Limb (tissue), 2 donors: ENCODE measurements at regions not wholly inside any gene's neighbourhood (a gene's known extent, or its start where the extent isn't known, plus 50 kb on each side); places are given as distances from the start of the nearest gene placed in this dataset.
A peak's percentile ranks its signal among the peaks of the same experiment; 100 is the strongest.

Experiments used
- DNase-seq, 2 donors: peaks; one replicate each; pipeline ENCODE4 v3.0.0-alpha.2; 2016; ENCODE audit errors: extremely low spot score in 2 of 2

GRCh38 chr1:209213989-209214388 lies 369.5 kb upstream of the CAMK1G start:
- DNase-seq = no peak

GRCh38 chr1:209215826-209216225 lies 367.7 kb upstream of the CAMK1G start:
- no peak for DNase-seq

DNA sequence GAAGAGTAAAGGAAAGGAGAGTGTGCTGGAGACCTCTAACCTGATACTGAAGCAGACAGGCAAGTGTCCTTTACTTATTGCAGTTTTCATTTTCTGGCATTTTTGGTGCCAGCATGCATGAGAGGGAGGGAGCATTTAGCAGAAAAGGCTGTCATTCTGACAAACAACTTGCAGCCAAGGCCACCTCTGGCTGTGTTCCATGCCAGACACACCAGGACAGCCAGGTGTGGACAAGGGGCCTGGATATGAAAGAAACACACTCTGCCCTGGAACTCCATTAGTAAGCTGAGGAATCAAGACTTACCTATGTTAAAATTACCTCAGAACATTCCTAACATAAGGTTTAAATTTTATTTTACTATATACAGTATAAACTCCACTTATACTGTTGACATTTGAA lies 365.4 kb upstream of the CAMK1G start:
- no peak for DNase-seq

GRCh38 chr1:209218981-209219380 lies 364.5 kb upstream of the CAMK1G start:
- DNase-seq = no peak

DNA sequence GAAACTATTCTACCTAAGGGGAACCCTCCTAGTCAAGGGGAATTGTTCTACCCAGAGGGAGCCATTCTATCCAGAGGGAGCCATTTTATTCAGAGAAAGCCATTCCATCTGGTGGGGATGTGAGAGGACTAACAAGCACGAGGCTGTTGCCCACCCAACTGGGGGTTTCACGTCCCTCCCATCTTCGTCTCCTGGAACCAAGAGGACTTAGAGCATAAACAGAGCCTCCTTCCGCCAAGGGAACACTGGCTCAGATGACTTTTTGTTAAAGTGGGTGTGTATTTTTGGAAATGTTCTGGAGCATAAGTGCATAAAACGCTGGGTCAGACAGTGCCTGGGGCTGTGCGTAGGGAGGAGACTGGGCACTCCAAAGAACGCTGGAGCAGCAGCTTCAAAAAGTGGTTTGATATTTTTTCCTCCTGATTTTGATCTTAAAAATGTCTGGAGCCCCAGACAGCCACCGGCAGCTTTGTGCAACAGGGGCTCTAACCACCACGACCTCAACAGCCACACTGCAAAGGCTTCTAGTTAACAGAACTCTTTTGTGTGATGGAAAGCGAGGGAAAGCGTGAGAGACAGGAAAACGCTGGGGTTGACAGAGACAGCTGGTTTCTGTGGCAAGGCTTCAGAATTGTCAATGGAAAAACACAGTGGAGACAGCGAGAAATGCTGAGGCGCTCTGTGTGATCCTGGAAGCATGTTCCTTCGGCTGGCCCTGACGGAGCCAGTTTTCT lies 363.6 kb upstream of the CAMK1G start:
- DNase-seq = peak in 1 of 2 donors; percentile 12

DNA sequence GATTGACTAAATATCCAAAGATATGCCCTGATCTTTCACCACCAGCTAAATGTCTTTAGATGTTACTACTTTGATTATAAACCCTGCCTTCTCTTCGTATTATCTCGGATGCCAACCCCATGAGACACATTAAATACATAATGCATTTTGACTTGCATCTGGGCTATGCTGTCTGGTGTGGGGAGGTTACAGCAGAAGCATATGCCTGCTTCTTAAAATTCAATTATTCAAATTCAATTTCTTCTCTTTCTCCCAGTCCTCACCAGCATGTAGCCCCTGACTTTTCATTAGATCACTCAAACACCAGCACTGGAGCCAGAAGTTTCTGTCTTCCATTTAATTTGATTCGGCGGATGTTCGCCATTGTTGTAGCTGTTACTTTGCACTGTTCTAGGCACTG lies 360.7 kb upstream of the CAMK1G start:
- DNase-seq = no peak

GRCh38 chr1:209223791-209224190 lies 359.7 kb upstream of the CAMK1G start:
- no peak for DNase-seq

GRCh38 chr1:209224886-209225285 lies 358.6 kb upstream of the CAMK1G start:
- DNase-seq = no peak

- no peak for DNase-seq
Observed at GRCh38 chr1:209227171-209227570, 356.3 kb upstream of the CAMK1G start.

GRCh38 chr1:209227941-209228340 lies 355.6 kb upstream of the CAMK1G start:
- no peak for DNase-seq

DNA sequence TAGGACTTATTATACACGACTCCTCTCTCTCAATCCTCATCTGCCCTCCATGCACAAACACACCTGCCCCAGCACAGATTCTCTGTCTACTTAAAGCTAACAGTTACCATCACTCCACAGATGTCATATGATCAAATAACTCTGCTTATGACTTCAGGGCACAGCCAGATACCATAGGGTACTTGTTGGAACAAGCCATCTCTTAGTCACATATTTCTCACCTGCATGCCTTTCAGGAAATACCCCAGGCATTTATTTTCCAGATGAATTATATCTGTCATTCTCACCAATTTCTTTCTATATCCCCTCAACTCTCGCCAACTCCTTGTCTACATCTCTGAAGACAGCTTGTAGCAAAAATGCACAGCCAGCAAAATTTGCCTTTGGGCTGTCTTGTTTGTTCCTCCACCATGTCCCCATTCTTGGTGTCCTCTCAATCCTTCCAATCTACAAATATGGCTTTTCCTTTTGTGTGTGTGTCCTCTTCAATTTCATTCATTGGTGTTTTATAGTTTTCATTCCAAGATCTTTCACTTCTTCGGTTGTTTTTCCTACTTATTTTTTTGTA lies 353.9 kb upstream of the CAMK1G start:
- no peak for DNase-seq

DNA sequence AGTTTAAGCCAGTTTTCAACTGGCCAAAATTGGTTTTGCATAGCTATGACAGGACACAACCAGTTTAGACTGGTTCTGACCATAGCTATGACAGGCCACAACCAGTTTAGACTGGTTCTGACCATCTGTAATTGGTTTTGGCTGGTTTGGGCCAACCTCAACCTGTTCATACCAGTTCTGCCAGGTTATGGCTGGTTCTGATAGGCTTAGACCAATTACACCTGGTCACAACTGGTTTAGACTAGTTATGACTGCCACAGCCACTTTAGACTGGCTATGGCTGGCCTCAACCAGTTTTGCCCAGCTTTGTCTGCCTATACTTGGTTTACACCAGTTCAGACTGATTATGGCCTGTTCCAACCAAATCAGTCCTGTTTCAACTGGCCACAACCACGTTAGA lies 353.2 kb upstream of the CAMK1G start:
- DNase-seq = no peak

DNA sequence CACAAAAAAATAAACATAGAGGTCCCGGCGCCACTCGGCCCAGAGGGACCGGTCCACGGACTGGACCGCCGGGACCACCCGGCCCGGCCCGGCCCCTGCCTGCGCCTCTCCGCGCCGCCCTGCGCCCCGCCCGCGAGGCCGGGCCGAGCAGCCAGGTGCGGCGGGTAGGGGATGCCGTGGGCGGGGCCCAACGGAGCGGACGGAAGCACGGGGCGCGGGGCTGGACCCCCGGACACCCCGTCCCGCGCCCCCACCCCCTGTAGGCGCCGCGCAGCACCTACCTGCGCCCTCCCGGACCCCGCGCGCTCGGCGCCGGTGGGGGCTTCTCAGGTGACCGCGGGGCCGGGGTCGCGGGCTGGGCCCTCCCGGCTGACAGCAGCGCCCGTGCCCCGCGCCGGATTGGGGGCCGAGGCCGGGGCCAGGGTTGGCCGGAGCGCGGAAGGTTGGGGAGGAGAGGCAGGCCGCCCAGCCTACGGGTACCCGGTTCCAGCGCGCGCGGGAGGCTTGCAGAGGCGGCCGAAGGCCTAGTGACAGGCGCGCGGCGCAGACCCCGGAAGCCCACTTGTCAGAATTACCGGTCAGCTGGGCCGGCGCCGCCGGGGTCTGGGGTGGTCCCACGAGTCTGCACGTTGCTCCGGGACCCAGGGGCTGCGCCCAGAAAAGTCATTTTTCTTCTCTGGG lies 351.9 kb upstream of the CAMK1G start:
- no peak for DNase-seq

GRCh38 chr1:209232197-209232596 lies 351.3 kb upstream of the CAMK1G start:
- DNase-seq = no peak

GRCh38 chr1:209232759-209233158 lies 350.8 kb upstream of the CAMK1G start:
- DNase-seq = no peak

- DNase-seq = no peak
Observed at GRCh38 chr1:209235166-209235565, 348.3 kb upstream of the CAMK1G start.

GRCh38 chr1:209238356-209238755 lies 345.2 kb upstream of the CAMK1G start:
- DNase-seq = no peak

DNA sequence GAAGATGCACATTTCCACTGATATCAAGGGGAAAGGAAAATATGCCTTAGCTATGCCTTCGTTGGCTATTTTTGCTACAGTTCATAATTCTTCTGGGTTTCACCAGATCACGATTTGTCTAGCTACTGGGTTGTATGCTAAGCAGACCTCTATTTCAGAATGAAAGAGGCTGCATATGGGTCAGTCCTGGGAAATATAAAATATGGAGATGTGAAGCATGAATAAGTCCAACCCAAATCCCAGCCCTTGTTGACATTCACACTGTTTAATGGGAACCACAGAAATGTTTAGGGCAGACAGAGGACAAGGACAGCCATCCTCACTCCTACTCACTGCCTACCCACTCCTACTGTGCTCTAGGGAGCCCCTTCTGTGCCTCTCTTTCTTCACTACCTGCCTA lies 343.2 kb upstream of the CAMK1G start:
- no peak for DNase-seq

DNA sequence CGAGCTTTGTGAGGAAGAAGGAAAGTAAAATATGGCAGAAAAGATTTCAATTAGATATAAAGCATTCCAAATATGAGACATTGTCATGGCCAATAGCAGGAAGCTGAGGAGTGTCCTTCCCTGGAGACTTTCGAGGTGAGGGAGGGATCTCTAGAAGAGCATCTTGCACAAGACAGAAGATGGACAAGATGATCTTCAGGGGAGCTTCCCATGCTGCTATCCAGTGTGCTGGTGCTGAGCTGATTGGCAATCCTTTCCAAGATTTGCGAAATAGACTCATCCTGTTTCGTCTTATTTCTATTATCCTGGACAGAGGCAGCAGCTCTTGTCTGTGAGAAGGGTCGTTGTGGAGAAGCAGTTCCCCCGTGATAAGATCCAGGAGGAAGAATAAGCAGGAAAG lies 342.0 kb upstream of the CAMK1G start:
- no peak for DNase-seq

DNA sequence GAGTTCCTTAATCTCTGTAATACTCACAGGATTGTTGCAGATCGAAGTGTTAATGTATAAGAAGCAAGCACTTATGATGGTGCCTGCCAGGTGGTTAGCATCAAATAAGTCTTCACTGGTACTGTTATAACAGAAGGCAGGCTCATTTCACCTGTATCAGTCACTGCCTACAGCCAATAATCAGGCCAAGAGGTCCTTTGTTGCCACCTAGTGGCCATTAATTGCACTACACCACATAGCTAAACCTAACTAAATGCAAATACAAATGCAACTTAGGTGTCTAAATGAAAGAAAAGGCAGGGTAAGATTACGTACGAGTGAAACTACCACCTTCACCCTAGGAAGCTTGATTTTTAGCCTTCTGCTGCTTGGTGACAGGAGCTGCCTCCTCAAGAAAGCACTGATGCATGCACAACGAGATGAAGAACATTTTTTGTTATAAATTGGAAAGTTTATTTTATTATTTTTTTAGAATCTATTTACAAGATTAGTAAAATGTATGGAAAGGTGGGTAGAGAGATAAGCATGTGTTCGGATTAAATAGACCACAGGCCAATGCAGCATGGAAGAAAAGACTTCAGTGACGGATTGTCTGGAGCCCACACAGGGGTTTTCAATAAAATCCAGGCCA lies 334.8 kb upstream of the CAMK1G start:
- DNase-seq = peak; percentile 56 to 73

DNA sequence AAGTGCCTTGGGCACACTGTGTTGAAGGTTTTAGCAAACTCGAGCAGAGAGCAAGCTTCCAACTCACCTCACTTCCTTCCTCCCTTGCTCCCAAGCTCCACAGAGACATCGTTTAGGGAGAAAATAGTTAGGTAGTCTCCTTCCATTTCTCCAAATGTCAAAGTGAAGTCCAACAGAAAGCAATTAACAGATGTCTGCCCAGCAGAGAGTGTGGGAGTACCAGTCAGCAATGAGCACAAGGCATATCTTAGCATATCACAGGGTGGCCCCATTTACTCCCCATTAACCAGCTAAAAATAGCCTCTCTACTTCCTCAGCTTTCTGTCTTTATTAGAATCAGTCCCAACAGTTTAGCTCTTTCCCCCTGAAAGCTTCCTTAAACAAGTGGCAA lies 334.2 kb upstream of the CAMK1G start:
- no peak for DNase-seq

DNA sequence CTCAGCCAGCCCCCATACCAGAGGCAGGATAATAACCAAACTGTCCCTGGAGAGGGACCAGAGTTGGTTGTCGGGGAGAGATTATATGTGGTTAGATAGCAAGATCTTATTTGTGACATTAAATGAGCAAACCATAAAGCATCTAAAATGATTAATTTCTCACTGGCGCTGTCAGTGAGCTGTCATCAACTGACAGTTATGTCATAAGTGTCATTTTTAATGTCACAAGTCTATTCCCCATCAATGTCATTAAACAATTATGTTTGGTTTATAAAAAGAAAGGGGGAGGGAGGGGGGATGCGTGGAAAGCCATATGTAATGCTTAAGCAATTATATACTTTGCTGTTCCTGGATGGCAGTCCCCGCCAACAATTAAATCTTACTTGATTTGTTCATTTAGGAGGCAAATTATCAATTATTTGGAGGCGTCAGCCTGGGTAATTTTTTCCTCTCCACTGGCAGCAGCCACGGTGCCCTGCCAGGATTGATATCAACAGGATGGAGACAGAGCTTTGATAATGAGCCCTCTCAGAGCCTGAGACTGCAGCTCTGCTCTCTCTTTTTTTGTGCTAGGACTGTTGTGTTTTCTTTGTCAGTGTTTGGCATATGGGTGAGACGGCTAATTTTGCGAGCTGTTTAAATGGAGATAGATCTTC lies 333.6 kb upstream of the CAMK1G start:
- no peak for DNase-seq
